ENCODE measurements at regions not wholly inside any gene's neighbourhood (a gene's known extent, or its start where the extent isn't known, plus 50 kb on each side); places are given as distances from the start of the nearest gene placed in this dataset.

GRCh38 chr12:75606151-75606550, 94.7 kb upstream of the KRR1 start:
- no peaks in the 10 kb centered on the region for H3F3A ChIP-seq (ENCODE audit: insufficient read depth, low read length, poor library complexity, severe bottlenecking)
- H4K20me1 ChIP-seq (ENCODE audit: insufficient read depth) = no peaks in the 10 kb centered on the region
- no peak overlapping the region for H3K4me2 ChIP-seq (ENCODE audit: low read length)
- no peak overlapping the region for H3K27ac ChIP-seq (ENCODE audit: low read length)
- no peaks in the 10 kb centered on the region for H3K9me3 ChIP-seq (ENCODE audit: low read length)
- no peak overlapping the region for H3K4me3 ChIP-seq (ENCODE audit: low read length)
- no peaks in the 10 kb centered on the region for H3K27me3 ChIP-seq (ENCODE audit: insufficient read depth, low read depth, low read length)
- TF ChIP-seq EP300 (conservative IDR thresholded peaks at IDR 0.05; ENCODE audit: poor library complexity, severe bottlenecking) (no peak), SMC3 (conservative IDR thresholded peaks at IDR 0.05; ENCODE audit: poor library complexity) (no peak), CTCF (IDR thresholded peaks at IDR 0.05; ENCODE audit: poor library complexity, severe bottlenecking) (no peak), EZH2 (IDR thresholded peaks at IDR 0.05; ENCODE audit: borderline replicate concordance, insufficient read depth, low read length, poor library complexity, severe bottlenecking) (no peak), REST (IDR thresholded peaks at IDR 0.05; ENCODE audit: borderline replicate concordance) (no peak), TAF1 (IDR thresholded peaks at IDR 0.05; ENCODE audit: low read depth) (no peak), RAD21 (conservative IDR thresholded peaks at IDR 0.05) (no peak), POLR2AphosphoS5 (IDR thresholded peaks at IDR 0.05) (no peak), MXI1 (conservative IDR thresholded peaks at IDR 0.05; ENCODE audit: poor library complexity, severe bottlenecking) (no peak)
- H3K9ac ChIP-seq (ENCODE audit: low read length) = no peak overlapping the region
- no peaks in the 10 kb centered on the region for H3K9me2 ChIP-seq (ENCODE audit: insufficient read depth, low read length)
- no peaks in the 10 kb centered on the region for H3K79me2 ChIP-seq (replicated peaks; ENCODE audit: insufficient read depth, low read length)
- no peak overlapping the region for H2AFZ ChIP-seq (ENCODE audit: low read depth, low read length)
- no peaks in the 10 kb centered on the region for H3K36me3 ChIP-seq (ENCODE audit: insufficient read depth, low read length)

GRCh38 chr12:75603475-75603874, 92.1 kb upstream of the KRR1 start:
- Histone ChIP-seq H3K27ac (ENCODE audit: low read length) (no peak overlapping the region), H3K36me3 (ENCODE audit: insufficient read depth, low read length) (no peaks in the 10 kb centered on the region)
- TF ChIP-seq MXI1 (conservative IDR thresholded peaks at IDR 0.05; ENCODE audit: poor library complexity, severe bottlenecking) = no peak
- TF ChIP-seq TAF1 (IDR thresholded peaks at IDR 0.05; ENCODE audit: low read depth) = no peak
- TF ChIP-seq RAD21 (conservative IDR thresholded peaks at IDR 0.05) = no peak
- TF ChIP-seq EP300 (conservative IDR thresholded peaks at IDR 0.05; ENCODE audit: poor library complexity, severe bottlenecking) = no peak
- no peak for TF ChIP-seq CTCF (IDR thresholded peaks at IDR 0.05; ENCODE audit: poor library complexity, severe bottlenecking)
- no peak for TF ChIP-seq SMC3 (conservative IDR thresholded peaks at IDR 0.05; ENCODE audit: poor library complexity)
- no peak for TF ChIP-seq POLR2AphosphoS5 (IDR thresholded peaks at IDR 0.05)
- no peak for TF ChIP-seq EZH2 (IDR thresholded peaks at IDR 0.05; ENCODE audit: borderline replicate concordance, insufficient read depth, low read length, poor library complexity, severe bottlenecking)
- TF ChIP-seq REST (IDR thresholded peaks at IDR 0.05; ENCODE audit: borderline replicate concordance) = no peak

More at GRCh38 chr12:75603475-75603874, 92.1 kb upstream of the KRR1 start:
- Histone ChIP-seq H3K4me2 (ENCODE audit: low read length) (no peak overlapping the region), H3K4me3 (ENCODE audit: low read length) (no peak overlapping the region), H3K79me2 (replicated peaks; ENCODE audit: insufficient read depth, low read length) (no peaks in the 10 kb centered on the region), H2AFZ (ENCODE audit: low read depth, low read length) (no peak overlapping the region), H3K9me2 (ENCODE audit: insufficient read depth, low read length) (no peaks in the 10 kb centered on the region), H3K9ac (ENCODE audit: low read length) (no peak overlapping the region), H4K20me1 (ENCODE audit: insufficient read depth) (no peaks in the 10 kb centered on the region), H3K9me3 (ENCODE audit: low read length) (no peaks in the 10 kb centered on the region), H3F3A (ENCODE audit: insufficient read depth, low read length, poor library complexity, severe bottlenecking) (no peaks in the 10 kb centered on the region), H3K27me3 (ENCODE audit: insufficient read depth, low read depth, low read length) (no peaks in the 10 kb centered on the region)

All from neural cell (in vitro differentiated cells).